DND-41 (cell line): ENCODE measurements at regions not wholly inside any gene's neighbourhood (a gene's known extent, or its start where the extent isn't known, plus 50 kb on each side); places are given as distances from the start of the nearest gene placed in this dataset.

Experiments used
- ATAC-seq: fragments of 200-7000 bp; cut with Tn5 transposase; 3 replicates; pipeline ENCODE4 v1.9.1; 2021; ENCODE audit warnings: low read depth; ENCODE audit not compliant: insufficient read depth
- DNase-seq: peaks from one replicate; pipeline ENCODE4 v3.0.0-alpha.2; 2020
- H2AFZ ChIP-seq: 2 replicates; pipeline ENCODE4 v1.6.0; 2012; ENCODE audit warnings: low read depth, low read length
- H3K27ac ChIP-seq: 2 replicates; pipeline ENCODE4 v1.5.1; 2012; ENCODE audit warnings: low read length, inconsistent platforms
- H3K27me3 ChIP-seq: fragments of 200-600 bp; sonication (generic); 2 replicates; pipeline ENCODE4 v1.6.0; 2012; ENCODE audit warnings: low read length, mild to moderate bottlenecking, inconsistent platforms; ENCODE audit not compliant: insufficient read depth, poor library complexity
- H3K36me3 ChIP-seq: 2 replicates; pipeline ENCODE4 v1.5.1; 2012; ENCODE audit warnings: low read length, inconsistent platforms; ENCODE audit not compliant: insufficient read depth
- H3K4me1 ChIP-seq: 2 replicates; pipeline ENCODE4 v1.5.1; 2012; ENCODE audit warnings: mild to moderate bottlenecking, low read length; ENCODE audit not compliant: insufficient read depth
- H3K4me2 ChIP-seq: 2 replicates; pipeline ENCODE4 v1.6.0; 2012; ENCODE audit warnings: mild to moderate bottlenecking, moderate library complexity, low read length, inconsistent platforms; ENCODE audit not compliant: insufficient read depth
- H3K4me3 ChIP-seq, 2 experiments: fragments of 200-600 bp in 1 of 2; shearing (Covaris generic) in 1 of 2; 2 replicates each; pipeline ENCODE4 v1.5.1; 2012 to 2016; ENCODE audit warnings: inconsistent platforms in 2 of 2, low read length in 2 of 2, mild to moderate bottlenecking in 2 of 2, low read depth in 1 of 2, moderate library complexity in 1 of 2
- H3K79me2 ChIP-seq: 2 replicates; pipeline ENCODE4 v1.6.0; 2012; ENCODE audit warnings: low read length, inconsistent platforms; ENCODE audit not compliant: insufficient read depth
- H3K9ac ChIP-seq: 2 replicates; pipeline ENCODE4 v1.6.0; 2012; ENCODE audit warnings: low read depth, mild to moderate bottlenecking, inconsistent platforms, low read length, moderate library complexity
- H3K9me3 ChIP-seq: 2 replicates; pipeline ENCODE4 v1.5.1; 2012; ENCODE audit warnings: low read length, moderate library complexity, mild to moderate bottlenecking, inconsistent platforms; ENCODE audit not compliant: insufficient read depth, severe bottlenecking
- H4K20me1 ChIP-seq: 2 replicates; pipeline ENCODE4 v1.6.0; 2012; ENCODE audit warnings: low read length; ENCODE audit not compliant: insufficient read depth
- CTCF ChIP-seq: IDR thresholded peaks from 2 replicates; pipeline ENCODE4 v1.5.1; 2012; ENCODE audit warnings: borderline replicate concordance, low read length, moderate library complexity, mild to moderate bottlenecking; ENCODE audit not compliant: poor library complexity, severe bottlenecking; ENCODE audit errors: extremely low read depth
- EZH2 ChIP-seq: IDR thresholded peaks from 3 replicates; pipeline ENCODE4 v1.6.1; 2012; ENCODE audit warnings: borderline replicate concordance, low read depth, mild to moderate bottlenecking, moderate library complexity, low read length, inconsistent platforms; ENCODE audit not compliant: severe bottlenecking

GRCh38 chr13:81995316-81995715 is 1654.4 kb upstream of the SPRY2 start:
- TF ChIP-seq CTCF (no peak), EZH2 (no peak)
- DNase-seq, result no peak
- no peaks in the 10 kb centered on the region for H3K9me3 ChIP-seq
- H3K36me3 ChIP-seq, result no peaks in the 10 kb centered on the region
- no peaks in the 10 kb centered on the region for H3K4me1 ChIP-seq
- H3K4me3 ChIP-seq, result no peak overlapping the region
- no peak overlapping the region for H3K4me2 ChIP-seq
- H3K9ac ChIP-seq, result no peak overlapping the region
- no peak overlapping the region for H3K27ac ChIP-seq
- H2AFZ ChIP-seq, result no peak overlapping the region
- no peak for ATAC-seq
- no peaks in the 10 kb centered on the region for H3K79me2 ChIP-seq
- no peaks in the 10 kb centered on the region for H4K20me1 ChIP-seq
- H3K27me3 ChIP-seq, result no peaks in the 10 kb centered on the region

- no peaks in the 10 kb centered on the region for H3K9me3 ChIP-seq
- H3K79me2 ChIP-seq, result no peaks in the 10 kb centered on the region
- no peaks in the 10 kb centered on the region for H3K4me1 ChIP-seq
- no peak overlapping the region for H2AFZ ChIP-seq
- no peak for TF ChIP-seq CTCF
- no peak for TF ChIP-seq EZH2
- no peak overlapping the region for H3K27ac ChIP-seq
- H4K20me1 ChIP-seq, result no peaks in the 10 kb centered on the region
- no peaks in the 10 kb centered on the region for H3K27me3 ChIP-seq
- DNase-seq (no peak), ATAC-seq (no peak)
- no peak overlapping the region for H3K9ac ChIP-seq
- no peak overlapping the region for H3K4me3 ChIP-seq
- no peak overlapping the region for H3K4me2 ChIP-seq
- H3K36me3 ChIP-seq, result no peaks in the 10 kb centered on the region
These were observed 1649.7 kb upstream of the SPRY2 start for GRCh38 chr13:81990652-81991051.

- H3K4me3 ChIP-seq, result no peak overlapping the region
- ATAC-seq, result no peak
- TF ChIP-seq EZH2 (no peak), CTCF (no peak)
- no peaks in the 10 kb centered on the region for H3K9me3 ChIP-seq
- no peak overlapping the region for H3K9ac ChIP-seq
- H2AFZ ChIP-seq, result no peak overlapping the region
- no peak for DNase-seq
- no peaks in the 10 kb centered on the region for H4K20me1 ChIP-seq
- H3K27ac ChIP-seq, result no peak overlapping the region
- no peaks in the 10 kb centered on the region for H3K4me1 ChIP-seq
- no peak overlapping the region for H3K4me2 ChIP-seq
- H3K79me2 ChIP-seq, result no peaks in the 10 kb centered on the region
- H3K36me3 ChIP-seq, result no peaks in the 10 kb centered on the region
- H3K27me3 ChIP-seq, result no peaks in the 10 kb centered on the region
These were observed 1647.6 kb upstream of the SPRY2 start for GRCh38 chr13:81988567-81988966.
